ENCODE measurements at regions not wholly inside any gene's neighbourhood (a gene's known extent, or its start where the extent isn't known, plus 50 kb on each side); places are given as distances from the start of the nearest gene placed in this dataset.

GRCh38 chr13:64782466-64782865, 2447.7 kb downstream of the PCDH9 start:
- TF ChIP-seq L3MBTL2 (conservative IDR thresholded peaks at IDR 0.05) (no peak), ELF4 (IDR thresholded peaks at IDR 0.05) (no peak), HDGF (IDR thresholded peaks at IDR 0.05; ENCODE audit: borderline replicate concordance) (no peak), ZNF384 (IDR thresholded peaks at IDR 0.05) (no peak)

All from HEK293T (cell line).